Activated CD4-positive, alpha-beta T cell treated with anti-CD3 and anti-CD28 coated beads, Interleukin-2, amount 10 ng/mL, durations not matched to agents 7 days and 5 days (primary cell): ENCODE measurements at regions not wholly inside any gene's neighbourhood (a gene's known extent, or its start where the extent isn't known, plus 50 kb on each side); places are given as distances from the start of the nearest gene placed in this dataset.

Experiments
- CTCF ChIA-PET: fragments of 350-600 bp; sonication (Branson Sonifier 250); formaldehyde crosslinking; loops from one replicate; lab custom pipeline; 2021; ENCODE audit warnings: antibody characterized with exemption; lab: Charles Lee
- POLR2A ChIA-PET: fragments of 350-600 bp; sonication (Branson Sonifier 250); formaldehyde crosslinking; loops from one replicate; lab custom pipeline; 2021; ENCODE audit warnings: antibody characterized with exemption; lab: Charles Lee
- DNase-seq: peaks from one replicate; pipeline ENCODE4 v3.0.0-alpha.2; 2020
- H3K27ac Mint-ChIP-seq: one replicate; pipeline ENCODE4 v1.8.0; 2021; ENCODE audit warnings: mild to moderate bottlenecking, moderate library complexity, mixed read lengths
- H3K27me3 Mint-ChIP-seq: one replicate; pipeline ENCODE4 v1.8.0; 2021; ENCODE audit warnings: mixed read lengths
- H3K36me3 Mint-ChIP-seq: one replicate; pipeline ENCODE4 v1.8.0; 2021; ENCODE audit warnings: low read depth, mixed read lengths
- H3K4me1 Mint-ChIP-seq: one replicate; pipeline ENCODE4 v1.8.0; 2021; ENCODE audit warnings: mixed read lengths
- H3K4me3 Mint-ChIP-seq: one replicate; pipeline ENCODE4 v1.8.0; 2021; ENCODE audit warnings: mild to moderate bottlenecking, moderate library complexity, mixed read lengths
- H3K9me3 Mint-ChIP-seq: one replicate; pipeline ENCODE4 v1.8.0; 2021; ENCODE audit warnings: mixed read lengths

DNA sequence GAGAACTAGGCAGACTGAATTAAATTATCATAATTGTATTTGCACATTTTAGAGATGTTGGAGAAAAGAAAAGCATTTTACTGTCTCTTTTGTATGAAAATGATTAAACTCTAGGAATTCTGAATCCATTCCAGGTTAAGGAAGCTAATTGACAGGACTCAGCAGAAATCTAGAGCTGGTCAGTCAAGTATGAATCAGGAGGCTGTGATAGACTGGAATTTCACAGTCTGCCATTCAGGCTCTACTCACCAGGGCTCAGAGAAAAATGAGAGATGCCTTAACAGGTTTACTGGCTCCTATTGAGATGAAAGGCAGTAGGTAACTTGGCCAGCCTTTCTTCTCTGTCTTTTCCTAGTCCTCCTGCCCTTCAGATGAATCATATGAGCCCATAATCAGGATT is 693.9 kb upstream of the CHORDC1 start:
- no peak overlapping the region for H3K4me3 Mint-ChIP-seq
- H3K27me3 Mint-ChIP-seq, result no peaks in the 10 kb centered on the region
- ChIA-PET CTCF (no interaction called here), POLR2A (no interaction called here)
- no peak overlapping the region for H3K27ac Mint-ChIP-seq
- DNase-seq, result no peak
- no peaks in the 10 kb centered on the region for H3K4me1 Mint-ChIP-seq
- no peaks in the 10 kb centered on the region for H3K36me3 Mint-ChIP-seq
- H3K9me3 Mint-ChIP-seq, result peaks cover 5% of the 10 kb centered on the region

DNA sequence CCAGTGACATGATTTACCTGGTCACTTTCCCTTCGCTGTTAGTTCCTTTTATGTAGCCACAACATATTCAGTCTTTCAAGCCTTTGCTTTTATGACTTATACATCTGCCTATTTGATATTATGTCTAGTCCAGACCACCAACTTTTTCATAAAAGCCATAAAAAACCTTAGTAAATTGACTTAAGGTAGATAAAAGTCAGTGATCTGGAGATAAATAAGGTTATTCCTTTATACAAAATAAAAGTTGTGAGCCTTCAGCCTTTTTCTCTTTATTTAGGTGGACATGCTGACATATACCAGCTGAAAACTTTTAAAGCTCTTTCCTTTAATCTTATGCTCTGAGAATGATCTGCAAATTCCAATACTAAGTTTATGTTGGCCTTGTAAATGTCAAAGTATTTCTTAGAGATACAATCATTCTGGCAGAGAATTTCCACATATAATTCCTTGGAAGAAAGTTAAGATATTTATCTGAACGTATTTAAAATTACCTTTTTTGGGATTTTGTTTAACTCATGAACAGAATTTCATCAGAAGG is 690.4 kb upstream of the CHORDC1 start:
- CTCF ChIA-PET, result no interaction called here

DNA sequence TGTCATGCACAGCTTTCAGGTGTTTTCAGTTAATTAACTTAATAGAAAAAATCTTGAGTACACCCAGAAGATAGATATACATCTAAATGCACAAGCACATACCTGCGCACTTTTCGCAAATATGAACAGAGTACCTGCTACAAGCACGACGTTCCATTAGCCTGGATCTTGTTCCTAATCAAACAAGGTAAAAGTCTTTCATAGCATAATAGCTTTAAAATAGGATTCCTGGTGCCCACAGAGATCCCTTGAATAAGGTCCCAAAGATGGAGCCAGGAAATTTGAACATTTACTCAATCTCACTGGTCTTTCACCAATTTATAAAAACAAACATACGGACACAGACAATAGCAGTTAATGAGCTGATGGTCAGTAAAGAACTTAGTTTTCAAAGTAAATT is 689.8 kb upstream of the CHORDC1 start:
- ChIA-PET CTCF (no interaction called here), POLR2A (no interaction called here)
- peaks cover 5% of the 10 kb centered on the region for H3K9me3 Mint-ChIP-seq

More for the DNA sequence above, 690.4 kb upstream of the CHORDC1 start:
- H3K27me3 Mint-ChIP-seq, result no peaks in the 10 kb centered on the region
- H3K4me1 Mint-ChIP-seq, result no peaks in the 10 kb centered on the region
- H3K27ac Mint-ChIP-seq, result no peak overlapping the region
- peaks cover 5% of the 10 kb centered on the region for H3K9me3 Mint-ChIP-seq
- H3K4me3 Mint-ChIP-seq, result no peak overlapping the region
- POLR2A ChIA-PET, result no interaction called here
- no peak for DNase-seq
- H3K36me3 Mint-ChIP-seq, result no peaks in the 10 kb centered on the region

DNA sequence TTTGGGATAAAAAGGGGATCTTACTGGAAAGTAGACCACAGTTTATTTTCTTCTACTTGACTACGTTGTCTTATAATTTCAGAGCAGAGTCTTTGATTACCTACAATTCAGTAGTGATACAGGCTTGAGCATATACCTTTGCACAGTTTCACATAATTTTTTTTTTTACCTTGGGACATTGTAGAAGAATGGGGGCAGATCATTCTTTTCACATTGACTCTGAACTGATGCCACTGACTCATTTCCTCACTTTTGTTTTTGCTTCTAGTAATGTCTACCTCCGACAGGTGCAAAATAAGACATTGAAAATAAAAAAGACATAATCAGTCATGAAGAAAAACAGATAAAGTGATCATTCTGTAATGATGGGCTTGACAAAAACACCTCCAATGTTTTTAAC is 688.3 kb upstream of the CHORDC1 start:
- Mint-ChIP-seq H3K36me3 (no peaks in the 10 kb centered on the region), H3K4me3 (no peak overlapping the region), H3K9me3 (peaks cover 5% of the 10 kb centered on the region), H3K27me3 (no peaks in the 10 kb centered on the region), H3K27ac (no peak overlapping the region), H3K4me1 (no peaks in the 10 kb centered on the region)
- CTCF ChIA-PET, result interaction anchor here (0.6 kb wide), 1 partner anchor 641 kb away, joined by 3 read pairs; no protein-coding TSS in a partner anchor
- POLR2A ChIA-PET, result no interaction called here
- DNase-seq, result no peak

More for the DNA sequence above, 689.8 kb upstream of the CHORDC1 start:
- Mint-ChIP-seq H3K36me3 (no peaks in the 10 kb centered on the region), H3K27ac (no peak overlapping the region), H3K27me3 (no peaks in the 10 kb centered on the region), H3K4me1 (no peaks in the 10 kb centered on the region), H3K4me3 (no peak overlapping the region)
- no peak for DNase-seq

DNA sequence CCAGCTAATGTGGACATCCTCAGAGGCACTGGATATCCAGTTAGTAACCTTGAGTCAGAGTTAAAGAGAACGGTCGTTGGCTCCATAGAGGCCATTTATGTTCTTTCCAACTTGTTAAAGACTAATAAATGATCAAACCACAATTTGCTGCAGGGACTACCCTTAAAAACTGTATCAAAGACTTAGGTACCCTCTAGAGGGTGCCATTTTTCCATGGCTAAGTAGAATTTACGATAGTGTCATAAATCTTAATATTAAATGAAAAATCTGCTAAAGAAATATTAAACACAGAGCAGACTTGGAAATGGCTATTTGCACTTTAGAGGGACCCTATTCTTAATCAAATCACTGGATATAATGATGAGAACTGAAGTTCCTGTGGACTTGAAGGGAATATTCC is 685.2 kb upstream of the CHORDC1 start:
- ChIA-PET CTCF (no interaction called here), POLR2A (no interaction called here)
- H3K9me3 Mint-ChIP-seq, result peaks cover 5% of the 10 kb centered on the region
- no peak overlapping the region for H3K4me3 Mint-ChIP-seq
- H3K27me3 Mint-ChIP-seq, result no peaks in the 10 kb centered on the region
- no peaks in the 10 kb centered on the region for H3K36me3 Mint-ChIP-seq
- no peak for DNase-seq
- no peaks in the 10 kb centered on the region for H3K4me1 Mint-ChIP-seq
- no peak overlapping the region for H3K27ac Mint-ChIP-seq

DNA sequence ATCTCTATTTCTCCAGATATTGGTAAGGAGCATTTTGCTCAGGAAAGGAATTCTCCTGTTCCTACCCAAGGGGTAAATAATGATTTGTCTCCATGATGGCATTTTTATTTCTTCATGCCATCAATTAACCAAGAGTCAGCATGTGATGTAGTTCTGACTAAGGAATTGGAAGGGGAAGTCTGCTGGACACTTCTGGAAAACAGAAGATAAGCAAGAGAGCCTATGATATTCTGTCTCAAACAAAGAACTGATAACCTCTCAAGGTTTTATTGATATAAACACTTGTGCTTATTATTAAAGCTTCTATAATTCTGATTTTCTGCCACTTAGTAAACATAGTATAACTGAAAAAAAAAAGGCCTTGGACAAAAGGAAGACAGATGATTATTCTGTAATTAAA is 673.0 kb upstream of the CHORDC1 start:
- DNase-seq, result no peak
- H3K27me3 Mint-ChIP-seq, result no peaks in the 10 kb centered on the region
- ChIA-PET CTCF (no interaction called here), POLR2A (interaction anchor here (0.6 kb wide), 1 partner anchor 729 kb away, joined by 4 read pairs; no protein-coding TSS in a partner anchor)
- no peaks in the 10 kb centered on the region for H3K36me3 Mint-ChIP-seq
- H3K4me3 Mint-ChIP-seq, result no peak overlapping the region
- H3K9me3 Mint-ChIP-seq, result peaks cover 10% of the 10 kb centered on the region
- no peaks in the 10 kb centered on the region for H3K4me1 Mint-ChIP-seq
- H3K27ac Mint-ChIP-seq, result no peak overlapping the region

DNA sequence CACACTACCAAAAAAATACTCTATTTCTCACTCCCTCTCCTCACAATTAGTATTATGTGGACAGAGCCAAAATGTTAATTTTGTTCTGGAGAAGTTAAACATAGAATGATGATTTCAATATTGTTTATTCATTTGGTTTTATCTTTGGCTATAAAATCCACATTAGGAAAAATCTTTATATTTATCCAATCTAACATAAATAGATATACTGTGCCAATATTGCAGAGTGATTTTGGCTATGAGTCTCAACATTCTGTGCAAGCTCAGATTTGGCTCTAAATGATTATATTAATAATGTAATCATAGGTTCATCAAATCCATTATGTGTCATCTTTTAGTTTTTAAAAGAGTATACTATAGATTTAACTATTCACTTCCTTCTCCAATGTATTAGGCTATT is 667.5 kb upstream of the CHORDC1 start:
- Mint-ChIP-seq H3K27ac (no peak overlapping the region), H3K27me3 (no peaks in the 10 kb centered on the region), H3K36me3 (no peaks in the 10 kb centered on the region), H3K4me3 (no peak overlapping the region), H3K9me3 (peaks cover 6% of the 10 kb centered on the region), H3K4me1 (no peaks in the 10 kb centered on the region)
- no peak for DNase-seq
- ChIA-PET CTCF (no interaction called here), POLR2A (no interaction called here)

DNA sequence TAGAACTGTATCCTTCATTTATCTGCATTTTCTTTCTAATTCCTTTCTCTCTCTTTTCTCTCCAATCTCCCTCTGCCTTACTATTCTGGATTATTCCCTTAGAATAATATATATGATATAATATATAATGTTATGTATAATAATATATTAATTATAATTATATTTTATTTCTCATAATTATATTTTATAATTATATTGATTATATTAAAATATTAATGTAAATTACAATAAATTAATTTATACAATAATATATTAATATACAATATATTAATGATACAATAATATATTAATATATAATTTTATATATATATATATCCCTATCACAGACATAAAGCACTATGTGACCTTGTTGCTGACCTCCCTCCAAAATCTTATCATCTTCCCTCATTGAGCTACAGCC is 661.3 kb upstream of the CHORDC1 start:
- CTCF ChIA-PET, result no interaction called here
- Mint-ChIP-seq H3K27ac (no peak overlapping the region), H3K4me1 (no peaks in the 10 kb centered on the region), H3K4me3 (no peak overlapping the region), H3K27me3 (no peaks in the 10 kb centered on the region), H3K36me3 (no peaks in the 10 kb centered on the region), H3K9me3 (peaks cover 5% of the 10 kb centered on the region)
- POLR2A ChIA-PET, result no interaction called here
- no peak for DNase-seq

DNA sequence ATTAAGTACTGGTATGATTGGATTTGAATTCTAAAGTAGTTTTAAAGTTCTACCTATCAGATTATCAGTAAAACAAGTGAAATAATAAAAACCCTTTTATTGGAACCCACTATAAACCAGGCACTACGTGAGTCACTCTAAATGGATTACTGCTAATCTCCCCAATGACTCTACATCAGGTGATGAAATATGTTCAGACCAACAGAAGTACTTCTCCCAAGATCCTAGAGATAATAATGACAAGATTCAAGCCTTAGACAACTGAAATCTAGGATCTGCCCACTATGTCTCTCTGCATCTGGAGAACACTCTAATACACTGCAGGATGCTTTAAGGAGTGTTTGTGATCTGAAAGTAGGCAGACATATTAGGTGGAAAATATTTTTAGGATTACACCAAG is 652.1 kb upstream of the CHORDC1 start:
- DNase-seq, result no peak
- H3K4me3 Mint-ChIP-seq, result no peak overlapping the region
- POLR2A ChIA-PET, result no interaction called here
- H3K27ac Mint-ChIP-seq, result no peak overlapping the region
- no peaks in the 10 kb centered on the region for H3K36me3 Mint-ChIP-seq
- peaks cover 3% of the 10 kb centered on the region for H3K9me3 Mint-ChIP-seq
- H3K4me1 Mint-ChIP-seq, result no peaks in the 10 kb centered on the region
- H3K27me3 Mint-ChIP-seq, result no peaks in the 10 kb centered on the region
- CTCF ChIA-PET, result no interaction called here

DNA sequence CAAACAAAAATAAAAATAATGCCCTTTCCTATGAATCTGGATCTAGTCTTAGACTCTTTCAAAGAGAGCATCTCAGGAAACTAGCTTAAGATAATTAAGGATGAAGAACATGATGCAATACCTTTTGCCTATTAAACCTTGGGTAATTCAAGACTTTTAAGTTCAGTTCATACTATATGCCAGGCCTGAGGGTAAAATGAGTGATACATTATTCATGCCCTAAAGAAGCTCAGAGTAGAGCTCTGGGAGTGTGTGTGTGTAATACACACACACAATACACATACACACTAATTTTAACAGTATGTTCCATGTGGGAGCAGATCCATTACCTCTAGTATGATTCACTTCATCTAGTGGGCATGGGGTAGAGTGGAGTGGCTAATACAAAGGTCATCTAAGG is 651.4 kb upstream of the CHORDC1 start:
- Mint-ChIP-seq H3K4me1 (no peaks in the 10 kb centered on the region), H3K9me3 (peaks cover 6% of the 10 kb centered on the region), H3K36me3 (no peaks in the 10 kb centered on the region), H3K27ac (no peak overlapping the region), H3K27me3 (no peaks in the 10 kb centered on the region), H3K4me3 (no peak overlapping the region)
- POLR2A ChIA-PET, result no interaction called here
- no peak for DNase-seq
- CTCF ChIA-PET, result no interaction called here

DNA sequence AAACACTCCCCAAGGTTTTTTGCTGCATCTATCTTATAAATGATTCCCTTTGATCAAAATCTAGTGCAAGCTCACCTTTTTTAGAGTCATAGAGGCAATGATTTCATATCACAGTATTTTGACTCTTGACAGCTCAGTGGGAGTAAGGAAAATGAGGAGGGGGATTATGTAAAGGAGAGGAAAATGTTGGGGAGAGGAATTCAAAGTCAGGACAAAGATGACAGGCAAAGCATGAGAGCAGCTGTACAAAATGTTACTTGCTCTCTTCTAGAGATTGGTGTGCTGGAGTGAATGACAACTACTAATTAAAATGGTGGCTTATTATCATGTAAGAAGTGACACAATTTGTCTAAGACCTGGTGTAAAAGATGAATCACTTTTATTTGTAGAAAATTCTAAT is 644.6 kb upstream of the CHORDC1 start:
- Mint-ChIP-seq H3K4me1 (no peaks in the 10 kb centered on the region), H3K27me3 (no peaks in the 10 kb centered on the region), H3K4me3 (no peak overlapping the region), H3K27ac (no peak overlapping the region), H3K9me3 (peaks cover 13% of the 10 kb centered on the region), H3K36me3 (no peaks in the 10 kb centered on the region)
- CTCF ChIA-PET, result no interaction called here
- POLR2A ChIA-PET, result no interaction called here
- no peak for DNase-seq

DNA sequence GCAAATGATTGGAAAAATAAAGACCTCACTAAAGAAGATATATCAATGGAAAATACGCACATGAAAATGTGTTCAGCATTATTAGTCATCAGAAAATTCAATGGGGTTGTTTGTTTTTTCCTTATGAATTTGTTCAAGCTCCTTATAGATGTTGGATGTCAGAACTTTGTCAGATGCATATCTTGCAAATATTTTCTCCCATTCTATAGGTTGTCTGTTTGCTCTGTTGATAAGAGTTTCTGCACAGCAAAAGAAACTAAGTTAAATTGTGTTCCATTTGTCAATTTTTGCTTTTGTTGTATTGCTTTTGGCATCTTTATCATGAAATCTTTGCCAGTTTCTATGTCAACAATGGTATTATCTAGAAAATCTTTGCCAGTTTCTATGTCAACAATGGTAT is 633.9 kb upstream of the CHORDC1 start:
- H3K4me1 Mint-ChIP-seq, result no peaks in the 10 kb centered on the region
- H3K4me3 Mint-ChIP-seq, result no peak overlapping the region
- H3K36me3 Mint-ChIP-seq, result no peaks in the 10 kb centered on the region
- ChIA-PET CTCF (no interaction called here), POLR2A (no interaction called here)
- peaks cover 11% of the 10 kb centered on the region for H3K9me3 Mint-ChIP-seq
- no peak for DNase-seq
- no peaks in the 10 kb centered on the region for H3K27me3 Mint-ChIP-seq
- no peak overlapping the region for H3K27ac Mint-ChIP-seq

DNA sequence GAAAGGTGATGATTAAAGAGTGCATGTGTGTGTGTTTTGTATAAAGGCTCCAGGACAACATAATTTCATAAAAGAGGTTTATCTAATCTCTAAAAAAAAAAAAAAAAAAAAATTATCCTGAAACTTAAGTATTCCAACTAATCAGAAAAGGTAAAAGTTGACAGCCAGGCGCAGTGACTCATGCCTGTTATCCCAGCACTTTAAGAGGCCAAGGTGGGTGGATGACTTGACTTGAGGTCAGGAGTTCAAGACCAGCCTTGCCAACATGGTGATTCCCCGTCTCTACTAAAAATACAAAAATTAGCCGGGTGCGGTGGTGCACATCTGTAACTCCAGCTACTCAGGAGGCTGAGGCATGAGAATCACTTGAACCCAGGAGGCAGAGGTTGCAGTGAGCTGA is 632.7 kb upstream of the CHORDC1 start:
- Mint-ChIP-seq H3K9me3 (peaks cover 8% of the 10 kb centered on the region), H3K27ac (no peak overlapping the region), H3K4me3 (no peak overlapping the region), H3K27me3 (no peaks in the 10 kb centered on the region), H3K4me1 (no peaks in the 10 kb centered on the region), H3K36me3 (no peaks in the 10 kb centered on the region)
- ChIA-PET POLR2A (no interaction called here), CTCF (no interaction called here)
- DNase-seq, result no peak

DNA sequence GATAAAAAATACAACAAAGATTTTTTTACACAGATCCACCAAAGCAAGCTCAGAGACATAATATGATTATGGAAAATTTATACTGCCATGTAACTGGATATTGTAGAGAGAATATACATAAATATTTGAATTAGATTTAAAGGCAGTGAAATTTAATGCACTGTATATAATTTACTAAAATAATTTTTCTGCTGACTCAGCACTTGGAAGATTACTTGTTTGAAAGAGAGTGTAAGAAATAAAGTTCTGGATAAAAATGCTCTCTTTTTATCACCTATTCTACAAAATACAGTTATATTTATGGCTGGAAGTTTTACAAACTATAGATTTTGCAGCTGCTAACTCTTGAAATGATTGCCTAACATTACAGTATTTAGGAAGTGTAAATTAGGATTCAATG is 628.3 kb upstream of the CHORDC1 start:
- Mint-ChIP-seq H3K4me1 (no peaks in the 10 kb centered on the region), H3K4me3 (no peak overlapping the region), H3K27ac (no peak overlapping the region), H3K27me3 (no peaks in the 10 kb centered on the region), H3K36me3 (no peaks in the 10 kb centered on the region), H3K9me3 (peaks cover 5% of the 10 kb centered on the region)
- DNase-seq, result no peak
- POLR2A ChIA-PET, result no interaction called here
- CTCF ChIA-PET, result no interaction called here
